GM12892 (cell line): ENCODE measurements at regions not wholly inside any gene's neighbourhood (a gene's known extent, or its start where the extent isn't known, plus 50 kb on each side); places are given as distances from the start of the nearest gene placed in this dataset.

ENCODE experiments used
- DNase-seq: peaks from one replicate; pipeline ENCODE4 v3.0.0; 2011; ENCODE audit not compliant: insufficient read length
- FAIRE-seq: peaks from 2 replicates; lab custom pipeline; 2011; peaks lifted over from hg19 to GRCh38; lab: Jason Lieb, UNC
- POLR2A ChIP-seq: IDR thresholded peaks from 2 replicates; pipeline ENCODE4 v1.6.1; 2011; ENCODE audit warnings: low read depth, low read length, control low read depth
- POLR2AphosphoS5 ChIP-seq: IDR thresholded peaks from 2 replicates; pipeline ENCODE4 v1.6.1; 2011; ENCODE audit warnings: low read depth, low read length, control low read depth
- TAF1 ChIP-seq: IDR thresholded peaks from 2 replicates; pipeline ENCODE4 v1.6.1; 2011; ENCODE audit warnings: low read depth, mild to moderate bottlenecking, control low read depth, low read length, borderline replicate concordance

GRCh38 chr9:78724896-78725295 is 428.0 kb downstream of the PSAT1 start:
- DNase-seq (no peak), FAIRE-seq (peak; percentile 72)
- TF ChIP-seq TAF1 (no peak), POLR2AphosphoS5 (no peak), POLR2A (no peak)

DNA sequence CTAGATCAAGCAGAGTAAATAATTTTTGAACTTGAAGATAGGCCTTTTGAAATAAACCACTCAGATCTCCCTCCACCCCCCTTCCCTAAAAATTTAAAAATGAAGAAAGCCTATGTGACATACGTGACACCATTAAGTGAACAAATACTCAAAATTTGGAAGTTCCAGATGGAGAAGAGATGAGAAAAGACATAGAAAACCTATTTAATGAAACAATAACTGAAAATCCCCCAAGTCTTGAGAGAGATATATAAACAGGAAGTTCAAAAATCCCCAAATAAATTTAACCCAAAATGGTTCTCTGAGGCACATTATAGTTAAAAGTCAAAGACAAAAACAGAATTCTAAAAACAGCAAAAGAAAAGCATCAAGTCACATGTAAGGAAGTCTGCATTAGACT is 428.6 kb downstream of the PSAT1 start:
- DNase-seq (no peak), FAIRE-seq (no peak)
- TF ChIP-seq POLR2A, result no peak
- no peak for TF ChIP-seq POLR2AphosphoS5
- no peak for TF ChIP-seq TAF1

- DNase-seq, result no peak
- FAIRE-seq, result no peak
- no peak for TF ChIP-seq TAF1
- TF ChIP-seq POLR2AphosphoS5, result no peak
- no peak for TF ChIP-seq POLR2A
These were observed 448.4 kb downstream of the PSAT1 start for GRCh38 chr9:78745331-78745730.

GRCh38 chr9:78746010-78746409 is 449.1 kb downstream of the PSAT1 start:
- DNase-seq (no peak), FAIRE-seq (no peak)
- no peak for TF ChIP-seq POLR2AphosphoS5
- TF ChIP-seq TAF1, result no peak
- TF ChIP-seq POLR2A, result no peak

DNA sequence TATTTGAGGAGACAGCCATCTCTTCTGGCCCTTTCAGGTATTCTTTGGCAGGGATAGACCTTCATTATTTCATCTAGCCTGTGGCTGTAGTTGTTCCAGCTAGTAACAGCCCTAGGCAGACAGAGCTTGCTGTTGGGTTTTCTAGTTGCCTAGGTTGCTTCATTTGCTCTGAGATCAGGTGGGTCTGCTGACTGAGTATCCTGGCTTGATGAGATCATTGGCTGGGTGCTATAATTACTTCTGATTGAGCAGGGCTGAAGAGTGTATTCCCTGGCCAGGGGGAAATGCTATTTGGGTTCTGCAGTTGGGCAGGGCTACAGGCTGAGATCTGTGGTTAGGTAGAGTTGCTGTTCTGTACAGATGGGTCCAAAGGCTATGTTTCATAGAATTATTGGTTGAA is 456.1 kb downstream of the PSAT1 start:
- FAIRE-seq (no peak), DNase-seq (no peak)
- TF ChIP-seq POLR2A (no peak), POLR2AphosphoS5 (no peak), TAF1 (no peak)

DNA sequence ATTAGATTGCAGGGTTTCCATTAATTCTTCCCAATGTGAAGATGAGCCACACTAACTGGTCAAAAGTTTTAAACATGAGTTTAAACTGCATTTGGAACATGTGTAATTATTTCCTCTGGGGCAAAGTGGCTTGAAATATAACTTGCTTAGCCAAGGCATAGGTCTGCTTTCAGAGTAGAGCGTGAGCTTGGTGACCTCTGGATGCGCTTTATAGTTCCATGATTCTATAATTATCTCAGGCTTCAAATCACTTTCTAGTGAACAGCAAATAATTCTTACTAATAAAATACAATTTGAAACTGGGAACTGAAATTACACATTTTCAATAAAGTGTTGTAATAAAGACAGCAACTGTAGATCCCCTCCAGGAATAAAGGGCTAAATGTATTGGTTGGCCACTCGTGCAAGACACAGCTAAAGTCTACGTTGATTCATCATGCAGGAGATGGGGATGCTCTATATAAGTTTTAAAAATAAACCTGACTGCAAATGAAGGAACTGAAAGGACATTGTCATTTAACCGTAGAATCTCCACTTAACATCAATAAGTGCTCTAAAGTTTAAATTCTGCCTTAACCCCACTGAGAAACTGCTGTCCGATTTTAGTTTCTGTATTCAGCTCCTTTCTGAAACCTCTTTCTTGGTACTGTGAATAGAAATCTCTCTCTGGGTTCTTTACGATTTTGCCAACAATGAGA is 460.0 kb downstream of the PSAT1 start:
- FAIRE-seq (no peak), DNase-seq (no peak)
- TF ChIP-seq POLR2A (no peak), POLR2AphosphoS5 (no peak), TAF1 (no peak)

DNA sequence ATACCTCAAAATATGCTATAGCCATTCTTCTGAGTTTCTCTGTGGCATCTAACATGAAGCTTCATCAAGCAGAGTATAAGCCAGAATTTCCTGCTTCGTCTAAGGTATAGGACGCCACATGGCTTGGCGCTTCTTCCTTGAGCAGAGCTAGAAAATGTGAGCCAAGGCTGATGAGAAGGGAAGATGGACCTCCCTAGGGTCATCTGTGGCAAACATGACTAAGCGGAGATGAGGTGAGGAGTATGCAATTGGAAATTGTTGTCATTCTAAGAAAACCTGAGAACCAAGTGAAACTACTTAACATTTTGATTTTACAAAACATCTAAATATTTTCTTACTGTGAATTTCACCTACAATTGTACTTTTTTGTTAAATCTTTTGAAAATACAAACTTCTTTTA is 466.5 kb downstream of the PSAT1 start:
- no peak for TF ChIP-seq POLR2A
- no peak for TF ChIP-seq POLR2AphosphoS5
- no peak for TF ChIP-seq TAF1
- FAIRE-seq, result no peak
- DNase-seq, result no peak

GRCh38 chr9:78765861-78766260 is 468.9 kb downstream of the PSAT1 start:
- DNase-seq, result no peak
- FAIRE-seq, result no peak
- TF ChIP-seq POLR2AphosphoS5 (no peak), POLR2A (no peak), TAF1 (no peak)

DNA sequence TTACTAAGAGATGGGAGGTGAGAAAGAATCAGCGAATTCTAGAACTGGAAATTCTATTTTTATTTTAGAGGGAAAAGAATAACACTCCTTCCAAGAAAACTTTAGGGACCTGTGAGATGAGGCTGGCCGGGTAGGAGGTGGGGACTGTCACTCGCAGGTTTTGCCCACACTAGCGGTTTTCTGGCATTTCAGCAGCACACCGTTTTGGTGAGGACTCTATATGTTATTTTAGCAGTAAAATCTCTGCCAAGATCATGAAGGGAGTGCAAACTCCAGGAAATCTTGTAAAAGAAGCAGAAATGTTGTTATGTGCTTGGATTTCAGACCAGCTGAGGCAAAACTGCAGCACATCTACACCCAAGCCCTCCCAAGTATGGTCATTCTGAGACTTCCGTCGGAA is 470.6 kb downstream of the PSAT1 start:
- FAIRE-seq (no peak), DNase-seq (no peak)
- TF ChIP-seq TAF1, result no peak
- TF ChIP-seq POLR2AphosphoS5, result no peak
- TF ChIP-seq POLR2A, result no peak

DNA sequence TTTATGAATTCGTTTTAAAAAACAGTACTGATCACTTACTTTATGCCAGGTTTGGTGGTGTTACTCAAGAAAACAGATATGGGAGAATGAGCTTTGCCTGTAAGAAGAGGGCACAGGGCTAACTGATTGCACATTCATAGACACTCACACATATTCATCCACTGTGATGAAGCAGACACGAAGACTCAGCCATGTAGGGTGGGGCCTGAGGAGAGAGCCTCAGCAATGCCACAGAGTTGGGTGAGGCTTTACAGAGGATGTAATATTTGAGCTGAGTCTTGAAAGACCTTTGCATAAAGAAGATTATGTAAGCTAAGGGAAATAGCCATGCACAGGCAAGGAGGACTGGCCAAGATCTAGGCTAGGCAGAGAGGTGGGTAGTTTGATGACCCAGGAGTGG is 472.8 kb downstream of the PSAT1 start:
- no peak for DNase-seq
- TF ChIP-seq POLR2A (no peak), TAF1 (no peak), POLR2AphosphoS5 (no peak)
- no peak for FAIRE-seq

DNA sequence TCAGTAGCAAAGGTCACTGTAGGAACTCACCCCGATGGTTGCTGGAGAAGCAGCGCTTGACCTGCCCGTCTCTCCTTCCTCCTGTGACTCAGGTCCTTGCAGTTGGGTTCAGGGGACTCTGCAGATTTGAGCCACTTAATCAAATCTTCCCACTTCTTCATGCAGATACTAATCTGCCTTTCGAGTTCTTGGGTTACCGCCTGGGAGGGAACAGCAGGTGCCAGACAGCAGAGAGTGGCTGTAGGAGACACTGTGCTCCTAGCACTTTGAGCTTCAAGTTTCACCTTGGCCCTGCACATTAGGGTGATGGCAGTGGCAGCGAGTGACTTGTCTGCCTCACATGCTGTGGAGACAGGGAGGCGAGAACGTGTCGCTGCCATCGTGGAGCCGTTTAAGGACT is 478.3 kb downstream of the PSAT1 start:
- FAIRE-seq (no peak), DNase-seq (no peak)
- TF ChIP-seq POLR2A, result no peak
- no peak for TF ChIP-seq TAF1
- no peak for TF ChIP-seq POLR2AphosphoS5

DNA sequence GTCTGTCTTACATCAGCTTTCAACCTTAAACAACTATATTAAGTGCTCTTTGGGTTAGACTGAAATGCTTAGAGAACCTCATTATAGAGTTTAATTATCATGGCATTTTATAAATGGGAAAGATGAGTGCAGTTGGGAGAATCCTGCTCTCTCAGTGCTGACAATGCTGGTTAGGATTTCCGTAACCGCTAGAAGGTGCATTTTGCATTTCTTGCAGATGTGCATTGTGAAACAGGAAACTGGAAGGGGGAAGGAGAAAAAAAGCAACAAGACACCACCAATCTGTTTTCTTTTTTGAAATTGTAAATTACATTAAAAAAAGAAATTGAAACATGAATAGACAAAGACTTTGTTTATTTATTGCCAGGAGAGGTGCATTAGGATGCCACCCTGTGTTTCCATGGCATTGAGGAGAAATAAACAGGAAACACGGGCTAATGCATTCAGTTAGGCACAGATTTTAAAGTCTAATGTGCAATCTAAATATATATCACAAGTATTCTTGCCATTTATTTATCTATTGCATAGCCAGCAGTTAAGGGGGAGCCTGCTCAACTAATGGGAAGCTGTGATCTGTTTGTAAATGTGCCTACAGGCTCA is 478.9 kb downstream of the PSAT1 start:
- DNase-seq (no peak), FAIRE-seq (no peak)
- no peak for TF ChIP-seq POLR2AphosphoS5
